ENCODE measurements at regions not wholly inside any gene's neighbourhood (a gene's known extent, or its start where the extent isn't known, plus 50 kb on each side); places are given as distances from the start of the nearest gene placed in this dataset.

- FAIRE-seq (no peak), DNase-seq (ENCODE audit: low read depth) (no peak)
- Histone ChIP-seq H3K4me1 (ENCODE audit: insufficient read depth, low read length) (no peaks in the 10 kb centered on the region), H2AFZ (ENCODE audit: low read depth, low read length) (no peak overlapping the region), H3K79me2 (ENCODE audit: insufficient read depth, low read length) (no peaks in the 10 kb centered on the region), H3K27me3 (ENCODE audit: insufficient read depth, low read length) (no peaks in the 10 kb centered on the region), H4K20me1 (ENCODE audit: insufficient read depth, low read length) (no peaks in the 10 kb centered on the region), H3K4me3 (ENCODE audit: insufficient read depth, low read depth, low read length) (no peak overlapping the region), H3K4me2 (ENCODE audit: low read length) (no peak overlapping the region), H3K9ac (ENCODE audit: low read length) (no peak overlapping the region), H3K27ac (ENCODE audit: low read depth, low read length) (no peak overlapping the region), H3K36me3 (ENCODE audit: insufficient read depth, low read length) (no peaks in the 10 kb centered on the region), H3K9me3 (ENCODE audit: insufficient read depth, low read depth, low read length) (no peaks in the 10 kb centered on the region)
- Mint-ChIP-seq H3K4me3 (ENCODE audit: unreplicated experiment) (no peak overlapping the region), H3K4me1 (ENCODE audit: low read depth, unreplicated experiment) (no peaks in the 10 kb centered on the region), H3K36me3 (ENCODE audit: low read depth, unreplicated experiment) (no peaks in the 10 kb centered on the region), H3K27me3 (ENCODE audit: low read depth, unreplicated experiment) (no peaks in the 10 kb centered on the region), H3K9me3 (ENCODE audit: unreplicated experiment) (no peaks in the 10 kb centered on the region), H3K27ac (ENCODE audit: unreplicated experiment) (no peak overlapping the region)
- TF ChIP-seq CTCF (IDR thresholded peaks at IDR 0.05; ENCODE audit: insufficient read depth, low read depth, low read length) (no peak), EZH2 (IDR thresholded peaks at IDR 0.05; ENCODE audit: insufficient read depth, low read length) (no peak)
Measured at GRCh38 chr7:120216947-120217346, 56.0 kb upstream of the KCND2 start.

- Mint-ChIP-seq H3K9me3 (ENCODE audit: unreplicated experiment) (no peaks in the 10 kb centered on the region), H3K27ac (ENCODE audit: unreplicated experiment) (no peak overlapping the region), H3K4me3 (ENCODE audit: unreplicated experiment) (no peak overlapping the region), H3K4me1 (ENCODE audit: low read depth, unreplicated experiment) (no peaks in the 10 kb centered on the region), H3K27me3 (ENCODE audit: low read depth, unreplicated experiment) (no peaks in the 10 kb centered on the region), H3K36me3 (ENCODE audit: low read depth, unreplicated experiment) (no peaks in the 10 kb centered on the region)
- H3K27ac ChIP-seq (ENCODE audit: low read depth, low read length) = no peak overlapping the region
- TF ChIP-seq EZH2 (IDR thresholded peaks at IDR 0.05; ENCODE audit: insufficient read depth, low read length) (no peak), CTCF (IDR thresholded peaks at IDR 0.05; ENCODE audit: insufficient read depth, low read depth, low read length) (no peak)
- no peaks in the 10 kb centered on the region for H3K36me3 ChIP-seq (ENCODE audit: insufficient read depth, low read length)
- H3K4me3 ChIP-seq (ENCODE audit: insufficient read depth, low read depth, low read length) = no peak overlapping the region
- no peak overlapping the region for H3K4me2 ChIP-seq (ENCODE audit: low read length)
- no peaks in the 10 kb centered on the region for H3K9me3 ChIP-seq (ENCODE audit: insufficient read depth, low read depth, low read length)
- no peaks in the 10 kb centered on the region for H3K27me3 ChIP-seq (ENCODE audit: insufficient read depth, low read length)
- H3K9ac ChIP-seq (ENCODE audit: low read length) = no peak overlapping the region
- DNase-seq (ENCODE audit: low read depth) = no peak
- H2AFZ ChIP-seq (ENCODE audit: low read depth, low read length) = no peak overlapping the region
- FAIRE-seq = no peak
- H3K4me1 ChIP-seq (ENCODE audit: insufficient read depth, low read length) = no peaks in the 10 kb centered on the region
- no peaks in the 10 kb centered on the region for H4K20me1 ChIP-seq (ENCODE audit: insufficient read depth, low read length)
- no peaks in the 10 kb centered on the region for H3K79me2 ChIP-seq (ENCODE audit: insufficient read depth, low read length)
Measured at GRCh38 chr7:120218712-120219111, 54.3 kb upstream of the KCND2 start.

GRCh38 chr7:120221666-120222065, 51.3 kb upstream of the KCND2 start:
- no peaks in the 10 kb centered on the region for H3K9me3 ChIP-seq (ENCODE audit: insufficient read depth, low read depth, low read length)
- H3K4me3 ChIP-seq (ENCODE audit: insufficient read depth, low read depth, low read length) = no peak overlapping the region
- Mint-ChIP-seq H3K4me1 (ENCODE audit: low read depth, unreplicated experiment) (no peaks in the 10 kb centered on the region), H3K27ac (ENCODE audit: unreplicated experiment) (no peak overlapping the region), H3K4me3 (ENCODE audit: unreplicated experiment) (no peak overlapping the region), H3K36me3 (ENCODE audit: low read depth, unreplicated experiment) (no peaks in the 10 kb centered on the region), H3K27me3 (ENCODE audit: low read depth, unreplicated experiment) (no peaks in the 10 kb centered on the region), H3K9me3 (ENCODE audit: unreplicated experiment) (no peaks in the 10 kb centered on the region)
- no peaks in the 10 kb centered on the region for H3K27me3 ChIP-seq (ENCODE audit: insufficient read depth, low read length)
- H3K79me2 ChIP-seq (ENCODE audit: insufficient read depth, low read length) = no peaks in the 10 kb centered on the region
- DNase-seq (ENCODE audit: low read depth) (no peak), FAIRE-seq (no peak)
- no peak overlapping the region for H3K4me2 ChIP-seq (ENCODE audit: low read length)
- H3K27ac ChIP-seq (ENCODE audit: low read depth, low read length) = no peak overlapping the region
- H3K9ac ChIP-seq (ENCODE audit: low read length) = no peak overlapping the region
- TF ChIP-seq CTCF (IDR thresholded peaks at IDR 0.05; ENCODE audit: insufficient read depth, low read depth, low read length) (no peak), EZH2 (IDR thresholded peaks at IDR 0.05; ENCODE audit: insufficient read depth, low read length) (no peak)
- H3K4me1 ChIP-seq (ENCODE audit: insufficient read depth, low read length) = no peaks in the 10 kb centered on the region
- no peaks in the 10 kb centered on the region for H3K36me3 ChIP-seq (ENCODE audit: insufficient read depth, low read length)
- no peaks in the 10 kb centered on the region for H4K20me1 ChIP-seq (ENCODE audit: insufficient read depth, low read length)
- no peak overlapping the region for H2AFZ ChIP-seq (ENCODE audit: low read depth, low read length)

Measured in astrocyte (in vitro differentiated cells and primary cell).